ENCODE measurements at regions not wholly inside any gene's neighbourhood (a gene's known extent, or its start where the extent isn't known, plus 50 kb on each side); places are given as distances from the start of the nearest gene placed in this dataset.

- DNase-seq (ENCODE audit: low read depth), result no peak
Measured at GRCh38 chr5:61622156-61622555, 290.1 kb downstream of the ZSWIM6 start.

- no peak for DNase-seq (ENCODE audit: low read depth)
Measured at GRCh38 chr5:61623401-61624069, 291.5 kb downstream of the ZSWIM6 start.

GRCh38 chr5:61624553-61625136 lies 292.6 kb downstream of the ZSWIM6 start:
- DNase-seq (ENCODE audit: low read depth), result no peak

- DNase-seq (ENCODE audit: low read depth), result no peak
Measured at GRCh38 chr5:61625137-61625561, 293.1 kb downstream of the ZSWIM6 start.

GRCh38 chr5:61625681-61626621 lies 293.9 kb downstream of the ZSWIM6 start:
- no peak for DNase-seq (ENCODE audit: low read depth)

GRCh38 chr5:61626639-61627282 lies 294.7 kb downstream of the ZSWIM6 start:
- no peak for DNase-seq (ENCODE audit: low read depth)

- no peak for DNase-seq (ENCODE audit: low read depth)
Measured at GRCh38 chr5:61627531-61627930, 295.5 kb downstream of the ZSWIM6 start.

GRCh38 chr5:61630908-61631307 lies 298.9 kb downstream of the ZSWIM6 start:
- DNase-seq (ENCODE audit: low read depth), result no peak

- no peak for DNase-seq (ENCODE audit: low read depth)
Measured at GRCh38 chr5:61631438-61631941, 299.4 kb downstream of the ZSWIM6 start.

GRCh38 chr5:61632064-61632463 lies 300.0 kb downstream of the ZSWIM6 start:
- DNase-seq (ENCODE audit: low read depth), result no peak

GRCh38 chr5:61635271-61635670 lies 303.2 kb downstream of the ZSWIM6 start:
- no peak for DNase-seq (ENCODE audit: low read depth)

GRCh38 chr5:61637566-61637965 lies 305.5 kb downstream of the ZSWIM6 start:
- DNase-seq (ENCODE audit: low read depth), result no peak

GRCh38 chr5:61638476-61638875 lies 306.4 kb downstream of the ZSWIM6 start:
- no peak for DNase-seq (ENCODE audit: low read depth)

- DNase-seq (ENCODE audit: low read depth), result no peak
Measured at GRCh38 chr5:61640179-61641021, 308.3 kb downstream of the ZSWIM6 start.

- no peak for DNase-seq (ENCODE audit: low read depth)
Measured at GRCh38 chr5:61641748-61642565, 309.9 kb downstream of the ZSWIM6 start.

- no peak for DNase-seq (ENCODE audit: low read depth)
Measured at GRCh38 chr5:61647672-61648071, 315.6 kb downstream of the ZSWIM6 start.

GRCh38 chr5:61649231-61649630 lies 317.2 kb downstream of the ZSWIM6 start:
- no peak for DNase-seq (ENCODE audit: low read depth)

- no peak for DNase-seq (ENCODE audit: low read depth)
Measured at GRCh38 chr5:61649971-61650370, 317.9 kb downstream of the ZSWIM6 start.

- no peak for DNase-seq (ENCODE audit: low read depth)
Measured at GRCh38 chr5:61650661-61651060, 318.6 kb downstream of the ZSWIM6 start.

GRCh38 chr5:61651195-61651594 lies 319.1 kb downstream of the ZSWIM6 start:
- no peak for DNase-seq (ENCODE audit: low read depth)
